A549 (cell line): ENCODE measurements at regions not wholly inside any gene's neighbourhood (a gene's known extent, or its start where the extent isn't known, plus 50 kb on each side); places are given as distances from the start of the nearest gene placed in this dataset.

Experiments
- CBX2 ChIP-seq: fragments of 200-600 bp; sonication (generic); IDR thresholded peaks from 2 replicates; pipeline ENCODE4 v1.6.1; 2016; ENCODE audit warnings: low read depth, mild to moderate bottlenecking, borderline replicate concordance
- CHD2 ChIP-seq: fragments of 150-350 bp; IDR thresholded peaks from 2 replicates; pipeline ENCODE4 v1.6.1; 2014; ENCODE audit warnings: low read length; ENCODE audit not compliant: partially characterized antibody
- CHD4 ChIP-seq: fragments of 200-600 bp; sonication (generic); IDR thresholded peaks from 2 replicates; pipeline ENCODE4 v1.6.1; 2016; ENCODE audit warnings: antibody characterized with exemption, mild to moderate bottlenecking, borderline replicate concordance
- EP300 ChIP-seq, 2 experiments: fragments of >200 bp; sonication (Bioruptor Twin); formaldehyde crosslinking; IDR thresholded peaks; 2 replicates in 1 of 2; 3 replicates in 1 of 2; pipeline ENCODE4 v1.6.1; 2016 to 2017
- ESRRA ChIP-seq: fragments of 150-350 bp; IDR thresholded peaks from 2 replicates; pipeline ENCODE4 v1.6.1; 2014; ENCODE audit warnings: mild to moderate bottlenecking, low read length, borderline replicate concordance
- JUN ChIP-seq, 2 experiments: fragments of >200 bp; sonication (Bioruptor Twin); formaldehyde crosslinking; IDR thresholded peaks; 2 replicates in 1 of 2; 3 replicates in 1 of 2; pipeline ENCODE4 v1.6.1; 2016 to 2017
- KDM1A ChIP-seq: fragments of 200-600 bp; sonication (generic); IDR thresholded peaks from 2 replicates; pipeline ENCODE4 v1.6.1; 2016; ENCODE audit warnings: low read depth, mild to moderate bottlenecking
- POLR2A ChIP-seq: IDR thresholded peaks from 2 replicates; pipeline ENCODE4 v1.6.1; 2012; ENCODE audit warnings: mild to moderate bottlenecking, low read length
- TF ChIP-seq, protein P1 (sequence below): fragments of >200 bp; sonication (Bioruptor Twin); formaldehyde crosslinking; IDR thresholded peaks from 3 replicates; pipeline ENCODE4 v1.5.1; 2016
- TF ChIP-seq, protein P2 (sequence below): IDR thresholded peaks from 2 replicates; pipeline ENCODE4 v1.6.1; 2012
- TF ChIP-seq, protein P3 (sequence below): fragments of 250-450 bp; sonication (Bioruptor Pico); IDR thresholded peaks from 2 replicates; pipeline ENCODE4 v1.5.0; 2021; ENCODE audit warnings: mild to moderate bottlenecking, moderate library complexity, borderline replicate concordance
- TF ChIP-seq, protein P4 (sequence below): fragments of 200-600 bp; sonication (generic); IDR thresholded peaks from 2 replicates; pipeline ENCODE4 v1.6.1; 2016; ENCODE audit warnings: antibody characterized with exemption, mild to moderate bottlenecking, moderate library complexity

DNA sequence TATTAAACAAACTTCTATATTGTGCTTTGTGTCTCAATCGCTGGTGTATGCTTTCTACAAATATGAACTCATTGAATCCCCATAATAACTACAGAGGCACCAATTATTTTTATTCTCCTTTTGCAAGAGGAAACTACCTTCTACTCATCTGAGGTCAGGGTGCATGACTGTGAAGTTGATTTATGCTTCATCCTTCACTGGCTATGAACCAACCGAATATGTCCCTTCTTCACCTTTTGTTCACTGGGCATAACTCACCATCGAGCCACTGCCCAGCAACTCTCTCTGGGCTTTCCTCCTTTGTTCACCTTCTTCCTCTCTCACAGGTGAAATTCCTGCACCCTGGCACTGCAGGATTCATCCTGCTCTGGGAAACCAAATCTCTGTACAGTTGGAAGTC, 61.3 kb upstream of the PFKP start:
- TF ChIP-seq, protein P1, sequence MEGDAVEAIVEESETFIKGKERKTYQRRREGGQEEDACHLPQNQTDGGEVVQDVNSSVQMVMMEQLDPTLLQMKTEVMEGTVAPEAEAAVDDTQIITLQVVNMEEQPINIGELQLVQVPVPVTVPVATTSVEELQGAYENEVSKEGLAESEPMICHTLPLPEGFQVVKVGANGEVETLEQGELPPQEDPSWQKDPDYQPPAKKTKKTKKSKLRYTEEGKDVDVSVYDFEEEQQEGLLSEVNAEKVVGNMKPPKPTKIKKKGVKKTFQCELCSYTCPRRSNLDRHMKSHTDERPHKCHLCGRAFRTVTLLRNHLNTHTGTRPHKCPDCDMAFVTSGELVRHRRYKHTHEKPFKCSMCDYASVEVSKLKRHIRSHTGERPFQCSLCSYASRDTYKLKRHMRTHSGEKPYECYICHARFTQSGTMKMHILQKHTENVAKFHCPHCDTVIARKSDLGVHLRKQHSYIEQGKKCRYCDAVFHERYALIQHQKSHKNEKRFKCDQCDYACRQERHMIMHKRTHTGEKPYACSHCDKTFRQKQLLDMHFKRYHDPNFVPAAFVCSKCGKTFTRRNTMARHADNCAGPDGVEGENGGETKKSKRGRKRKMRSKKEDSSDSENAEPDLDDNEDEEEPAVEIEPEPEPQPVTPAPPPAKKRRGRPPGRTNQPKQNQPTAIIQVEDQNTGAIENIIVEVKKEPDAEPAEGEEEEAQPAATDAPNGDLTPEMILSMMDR, result no peak
- TF ChIP-seq POLR2A (no peak), CHD4 (no peak), CHD2 (no peak), EP300 (IDR thresholded peaks at IDR 0.05) (no peak), KDM1A (no peak), ESRRA (no peak), JUN (IDR thresholded peaks at IDR 0.05) (no peak), CBX2 (no peak)
- TF ChIP-seq, protein P2, sequence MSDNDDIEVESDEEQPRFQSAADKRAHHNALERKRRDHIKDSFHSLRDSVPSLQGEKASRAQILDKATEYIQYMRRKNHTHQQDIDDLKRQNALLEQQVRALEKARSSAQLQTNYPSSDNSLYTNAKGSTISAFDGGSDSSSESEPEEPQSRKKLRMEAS, result no peak
- TF ChIP-seq, protein P3, sequence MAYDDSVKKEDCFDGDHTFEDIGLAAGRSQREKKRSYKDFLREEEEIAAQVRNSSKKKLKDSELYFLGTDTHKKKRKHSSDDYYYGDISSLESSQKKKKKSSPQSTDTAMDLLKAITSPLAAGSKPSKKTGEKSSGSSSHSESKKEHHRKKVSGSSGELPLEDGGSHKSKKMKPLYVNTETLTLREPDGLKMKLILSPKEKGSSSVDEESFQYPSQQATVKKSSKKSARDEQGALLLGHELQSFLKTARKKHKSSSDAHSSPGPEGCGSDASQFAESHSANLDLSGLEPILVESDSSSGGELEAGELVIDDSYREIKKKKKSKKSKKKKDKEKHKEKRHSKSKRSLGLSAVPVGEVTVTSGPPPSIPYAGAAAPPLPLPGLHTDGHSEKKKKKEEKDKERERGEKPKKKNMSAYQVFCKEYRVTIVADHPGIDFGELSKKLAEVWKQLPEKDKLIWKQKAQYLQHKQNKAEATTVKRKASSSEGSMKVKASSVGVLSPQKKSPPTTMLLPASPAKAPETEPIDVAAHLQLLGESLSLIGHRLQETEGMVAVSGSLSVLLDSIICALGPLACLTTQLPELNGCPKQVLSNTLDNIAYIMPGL, result no peak
- TF ChIP-seq, protein P4, sequence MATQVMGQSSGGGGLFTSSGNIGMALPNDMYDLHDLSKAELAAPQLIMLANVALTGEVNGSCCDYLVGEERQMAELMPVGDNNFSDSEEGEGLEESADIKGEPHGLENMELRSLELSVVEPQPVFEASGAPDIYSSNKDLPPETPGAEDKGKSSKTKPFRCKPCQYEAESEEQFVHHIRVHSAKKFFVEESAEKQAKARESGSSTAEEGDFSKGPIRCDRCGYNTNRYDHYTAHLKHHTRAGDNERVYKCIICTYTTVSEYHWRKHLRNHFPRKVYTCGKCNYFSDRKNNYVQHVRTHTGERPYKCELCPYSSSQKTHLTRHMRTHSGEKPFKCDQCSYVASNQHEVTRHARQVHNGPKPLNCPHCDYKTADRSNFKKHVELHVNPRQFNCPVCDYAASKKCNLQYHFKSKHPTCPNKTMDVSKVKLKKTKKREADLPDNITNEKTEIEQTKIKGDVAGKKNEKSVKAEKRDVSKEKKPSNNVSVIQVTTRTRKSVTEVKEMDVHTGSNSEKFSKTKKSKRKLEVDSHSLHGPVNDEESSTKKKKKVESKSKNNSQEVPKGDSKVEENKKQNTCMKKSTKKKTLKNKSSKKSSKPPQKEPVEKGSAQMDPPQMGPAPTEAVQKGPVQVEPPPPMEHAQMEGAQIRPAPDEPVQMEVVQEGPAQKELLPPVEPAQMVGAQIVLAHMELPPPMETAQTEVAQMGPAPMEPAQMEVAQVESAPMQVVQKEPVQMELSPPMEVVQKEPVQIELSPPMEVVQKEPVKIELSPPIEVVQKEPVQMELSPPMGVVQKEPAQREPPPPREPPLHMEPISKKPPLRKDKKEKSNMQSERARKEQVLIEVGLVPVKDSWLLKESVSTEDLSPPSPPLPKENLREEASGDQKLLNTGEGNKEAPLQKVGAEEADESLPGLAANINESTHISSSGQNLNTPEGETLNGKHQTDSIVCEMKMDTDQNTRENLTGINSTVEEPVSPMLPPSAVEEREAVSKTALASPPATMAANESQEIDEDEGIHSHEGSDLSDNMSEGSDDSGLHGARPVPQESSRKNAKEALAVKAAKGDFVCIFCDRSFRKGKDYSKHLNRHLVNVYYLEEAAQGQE, result no peak
